ENCODE measurements at regions not wholly inside any gene's neighbourhood (a gene's known extent, or its start where the extent isn't known, plus 50 kb on each side); places are given as distances from the start of the nearest gene placed in this dataset.

GRCh38 chr2:134164306-134164705 lies 89.6 kb upstream of the MGAT5 start:
- TF ChIP-seq EZH2 (IDR thresholded peaks at IDR 0.05; ENCODE audit: borderline replicate concordance, insufficient read depth, low read length, poor library complexity, severe bottlenecking) (no peak), EP300 (conservative IDR thresholded peaks at IDR 0.05; ENCODE audit: poor library complexity, severe bottlenecking) (no peak), SMC3 (conservative IDR thresholded peaks at IDR 0.05; ENCODE audit: poor library complexity) (no peak), TAF1 (IDR thresholded peaks at IDR 0.05; ENCODE audit: low read depth) (no peak), MXI1 (conservative IDR thresholded peaks at IDR 0.05; ENCODE audit: poor library complexity, severe bottlenecking) (no peak), RAD21 (conservative IDR thresholded peaks at IDR 0.05) (no peak), POLR2AphosphoS5 (IDR thresholded peaks at IDR 0.05) (no peak), CTCF (IDR thresholded peaks at IDR 0.05; ENCODE audit: poor library complexity, severe bottlenecking) (no peak)
- TF ChIP-seq, protein P1, sequence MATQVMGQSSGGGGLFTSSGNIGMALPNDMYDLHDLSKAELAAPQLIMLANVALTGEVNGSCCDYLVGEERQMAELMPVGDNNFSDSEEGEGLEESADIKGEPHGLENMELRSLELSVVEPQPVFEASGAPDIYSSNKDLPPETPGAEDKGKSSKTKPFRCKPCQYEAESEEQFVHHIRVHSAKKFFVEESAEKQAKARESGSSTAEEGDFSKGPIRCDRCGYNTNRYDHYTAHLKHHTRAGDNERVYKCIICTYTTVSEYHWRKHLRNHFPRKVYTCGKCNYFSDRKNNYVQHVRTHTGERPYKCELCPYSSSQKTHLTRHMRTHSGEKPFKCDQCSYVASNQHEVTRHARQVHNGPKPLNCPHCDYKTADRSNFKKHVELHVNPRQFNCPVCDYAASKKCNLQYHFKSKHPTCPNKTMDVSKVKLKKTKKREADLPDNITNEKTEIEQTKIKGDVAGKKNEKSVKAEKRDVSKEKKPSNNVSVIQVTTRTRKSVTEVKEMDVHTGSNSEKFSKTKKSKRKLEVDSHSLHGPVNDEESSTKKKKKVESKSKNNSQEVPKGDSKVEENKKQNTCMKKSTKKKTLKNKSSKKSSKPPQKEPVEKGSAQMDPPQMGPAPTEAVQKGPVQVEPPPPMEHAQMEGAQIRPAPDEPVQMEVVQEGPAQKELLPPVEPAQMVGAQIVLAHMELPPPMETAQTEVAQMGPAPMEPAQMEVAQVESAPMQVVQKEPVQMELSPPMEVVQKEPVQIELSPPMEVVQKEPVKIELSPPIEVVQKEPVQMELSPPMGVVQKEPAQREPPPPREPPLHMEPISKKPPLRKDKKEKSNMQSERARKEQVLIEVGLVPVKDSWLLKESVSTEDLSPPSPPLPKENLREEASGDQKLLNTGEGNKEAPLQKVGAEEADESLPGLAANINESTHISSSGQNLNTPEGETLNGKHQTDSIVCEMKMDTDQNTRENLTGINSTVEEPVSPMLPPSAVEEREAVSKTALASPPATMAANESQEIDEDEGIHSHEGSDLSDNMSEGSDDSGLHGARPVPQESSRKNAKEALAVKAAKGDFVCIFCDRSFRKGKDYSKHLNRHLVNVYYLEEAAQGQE (IDR thresholded peaks at IDR 0.05; ENCODE audit: borderline replicate concordance) = no peak
- H3K27ac ChIP-seq (ENCODE audit: low read length) = no peak overlapping the region
- H3K9ac ChIP-seq (ENCODE audit: low read length) = no peak overlapping the region
- no peaks in the 10 kb centered on the region for H3K9me2 ChIP-seq (ENCODE audit: insufficient read depth, low read length)
- peaks cover 11% of the 10 kb centered on the region for H3K79me2 ChIP-seq (replicated peaks; ENCODE audit: insufficient read depth, low read length)
- H3K9me3 ChIP-seq (ENCODE audit: low read length) = no peaks in the 10 kb centered on the region
- H4K20me1 ChIP-seq (ENCODE audit: insufficient read depth) = no peaks in the 10 kb centered on the region
- H3K27me3 ChIP-seq (ENCODE audit: insufficient read depth, low read depth, low read length) = no peaks in the 10 kb centered on the region
- no peak overlapping the region for H2AFZ ChIP-seq (ENCODE audit: low read depth, low read length)
- H3K4me2 ChIP-seq (ENCODE audit: low read length) = no peak overlapping the region
- no peaks in the 10 kb centered on the region for H3F3A ChIP-seq (ENCODE audit: insufficient read depth, low read length, poor library complexity, severe bottlenecking)
- H3K36me3 ChIP-seq (ENCODE audit: insufficient read depth, low read length) = no peaks in the 10 kb centered on the region
- no peak overlapping the region for H3K4me3 ChIP-seq (ENCODE audit: low read length)

GRCh38 chr2:134167015-134167414 lies 86.9 kb upstream of the MGAT5 start:
- TF ChIP-seq SMC3 (conservative IDR thresholded peaks at IDR 0.05; ENCODE audit: poor library complexity) = no peak
- TF ChIP-seq POLR2AphosphoS5 (IDR thresholded peaks at IDR 0.05) = no peak
- TF ChIP-seq EZH2 (IDR thresholded peaks at IDR 0.05; ENCODE audit: borderline replicate concordance, insufficient read depth, low read length, poor library complexity, severe bottlenecking) = no peak
- TF ChIP-seq MXI1 (conservative IDR thresholded peaks at IDR 0.05; ENCODE audit: poor library complexity, severe bottlenecking) = no peak
- TF ChIP-seq, protein P1 (IDR thresholded peaks at IDR 0.05; ENCODE audit: borderline replicate concordance) = no peak
- TF ChIP-seq CTCF (IDR thresholded peaks at IDR 0.05; ENCODE audit: poor library complexity, severe bottlenecking) = no peak
- TF ChIP-seq RAD21 (conservative IDR thresholded peaks at IDR 0.05) = no peak
- TF ChIP-seq TAF1 (IDR thresholded peaks at IDR 0.05; ENCODE audit: low read depth) = no peak
- TF ChIP-seq EP300 (conservative IDR thresholded peaks at IDR 0.05; ENCODE audit: poor library complexity, severe bottlenecking) = no peak
- no peak overlapping the region for H3K27ac ChIP-seq (ENCODE audit: low read length)
- H3K9me2 ChIP-seq (ENCODE audit: insufficient read depth, low read length) = no peaks in the 10 kb centered on the region
- H3K36me3 ChIP-seq (ENCODE audit: insufficient read depth, low read length) = no peaks in the 10 kb centered on the region
- no peaks in the 10 kb centered on the region for H3K9me3 ChIP-seq (ENCODE audit: low read length)
- H3K79me2 ChIP-seq (replicated peaks; ENCODE audit: insufficient read depth, low read length) = peaks cover 12% of the 10 kb centered on the region
- H3K9ac ChIP-seq (ENCODE audit: low read length) = no peak overlapping the region
- H4K20me1 ChIP-seq (ENCODE audit: insufficient read depth) = no peaks in the 10 kb centered on the region
- H3F3A ChIP-seq (ENCODE audit: insufficient read depth, low read length, poor library complexity, severe bottlenecking) = no peaks in the 10 kb centered on the region
- H3K4me2 ChIP-seq (ENCODE audit: low read length) = no peak overlapping the region
- H3K27me3 ChIP-seq (ENCODE audit: insufficient read depth, low read depth, low read length) = no peaks in the 10 kb centered on the region
- no peak overlapping the region for H3K4me3 ChIP-seq (ENCODE audit: low read length)
- H2AFZ ChIP-seq (ENCODE audit: low read depth, low read length) = no peak overlapping the region
